Aorta (tissue), 5 donors: ENCODE measurements at regions not wholly inside any gene's neighbourhood (a gene's known extent, or its start where the extent isn't known, plus 50 kb on each side); places are given as distances from the start of the nearest gene placed in this dataset.
"Not testable (repeated sequence)": the region's sequence is repeated elsewhere in the genome, so short reads cannot be mapped to it uniquely, and the experiment has no call there.

ENCODE experiments used
- ATAC-seq: fragments of 200-7000 bp; cut with Tn5 transposase; one replicate; pipeline ENCODE4 v1.9.1; 2022; ENCODE audit warnings: moderate library complexity; ENCODE audit not compliant: low FRiP score
- DNase-seq, 2 donors: peaks; one replicate each; pipeline ENCODE4 v3.0.0-alpha.2; 2020
- H3K27ac ChIP-seq, 2 donors: one replicate each; pipeline ENCODE4 v1.5.1; 2013; ENCODE audit warnings: low read length in 2 of 2, mild to moderate bottlenecking in 2 of 2, moderate library complexity in 2 of 2, control low read depth in 1 of 2, inconsistent platforms in 1 of 2, low read depth in 1 of 2
- H3K27me3 ChIP-seq, 2 donors: one replicate each; pipeline ENCODE4 v1.6.1; 2013; ENCODE audit warnings: control low read depth in 1 of 2, low read length in 1 of 2, mild to moderate bottlenecking in 1 of 2, moderate library complexity in 1 of 2; ENCODE audit not compliant: insufficient read depth in 2 of 2, control insufficient read depth in 1 of 2
- H3K36me3 ChIP-seq, 2 donors: one replicate each; pipeline ENCODE4 v1.6.1; 2013; ENCODE audit warnings: control low read depth in 1 of 2, low read length in 1 of 2, mild to moderate bottlenecking in 1 of 2; ENCODE audit not compliant: insufficient read depth in 2 of 2, control insufficient read depth in 1 of 2
- H3K4me1 ChIP-seq, 2 donors: one replicate each; pipeline ENCODE4 v1.6.1; 2013; ENCODE audit warnings: low read length in 2 of 2, control low read depth in 1 of 2, mild to moderate bottlenecking in 1 of 2, moderate library complexity in 1 of 2; ENCODE audit not compliant: insufficient read depth in 2 of 2, control insufficient read depth in 1 of 2
- H3K4me3 ChIP-seq, 2 donors: one replicate each; pipeline ENCODE4 v1.5.1; 2013; ENCODE audit warnings: low read length in 2 of 2, control low read depth in 1 of 2, mild to moderate bottlenecking in 1 of 2
- H3K9me3 ChIP-seq: one replicate; pipeline ENCODE4 v1.6.1; 2013; ENCODE audit warnings: mild to moderate bottlenecking, low read length; ENCODE audit not compliant: control insufficient read depth
- WGBS, 2 donors: extraction: QIAGEN DNeasy Blood & Tissue Kit; methylation state at CpG; one replicate each; pipeline ENCODE4 v1.1.7; 2013; 5-methylcytosine and 5-hydroxymethylcytosine counted together
- intact Hi-C, 2 donors: fragments of 100-400 bp; cut with DNase I; formaldehyde crosslinking; loops; one replicate each; pipeline versions ENCODE4 v1.14.2 to v1.15.0; 2022
- donor health status: healthy with polysubstance abuse.
- donor health status: Bipolar disorder and iron deficiency.
- donor health status: DM: no; HTN: no; CAD: no.
- donor health status: DM: no; HTN: no; CAD: no.
- donor health status: DM: yes; HTN: yes; CAD: no.

GRCh38 chr6:3918469-3918868 is 69.3 kb downstream of the FAM50B start:
- Histone ChIP-seq H3K9me3 (no peaks in the 10 kb centered on the region), H3K36me3 (no peaks in the 10 kb centered on the region), H3K27me3 (no peaks in the 10 kb centered on the region), H3K4me1 (peaks cover 0 to 3% of the 10 kb centered on the region in 2 donors), H3K27ac (no peak overlapping the region), H3K4me3 (no peak overlapping the region)
- WGBS, 2 donors: 95 to 98% methylated on average over 5 of the region's 5 CpGs
- intact Hi-C loops: no loop called here
- no peak for ATAC-seq
- DNase-seq: no peak

DNA sequence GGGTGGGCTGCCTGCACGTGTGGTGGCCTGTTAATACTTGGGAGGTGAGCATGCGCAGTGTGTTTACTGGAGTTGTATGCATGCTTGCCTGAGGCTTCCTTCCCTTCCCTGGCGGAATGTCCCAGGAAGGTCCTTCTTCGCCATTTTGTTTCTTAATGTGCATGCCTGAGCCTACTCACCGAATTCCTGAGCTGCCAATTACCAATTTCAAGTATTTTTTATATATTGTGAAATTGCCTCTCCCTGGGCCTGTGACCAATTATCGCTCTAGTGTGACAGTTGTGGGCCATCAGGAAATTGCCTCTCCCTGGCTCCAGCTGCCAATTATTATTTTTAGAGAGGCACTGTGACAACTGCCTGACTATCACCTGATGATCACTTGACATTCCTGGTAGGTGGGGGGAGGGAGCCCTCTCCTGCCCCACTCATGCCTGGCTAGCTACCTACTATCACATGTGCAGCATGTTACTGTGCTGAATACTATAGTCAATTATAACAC is 70.0 kb downstream of the FAM50B start:
- H3K9me3 ChIP-seq: no peaks in the 10 kb centered on the region
- peaks cover 0 to under 1% of the 10 kb centered on the region in 2 donors for H3K4me1 ChIP-seq
- no peaks in the 10 kb centered on the region for H3K36me3 ChIP-seq
- DNase-seq: no peak
- H3K27me3 ChIP-seq: no peaks in the 10 kb centered on the region
- intact Hi-C loops: no loop called here
- ATAC-seq: no peak
- WGBS, 2 donors: 96 to 99% methylated on average over 6 of the region's 6 CpGs
- H3K4me3 ChIP-seq: no peak overlapping the region
- H3K27ac ChIP-seq: no peak overlapping the region

DNA sequence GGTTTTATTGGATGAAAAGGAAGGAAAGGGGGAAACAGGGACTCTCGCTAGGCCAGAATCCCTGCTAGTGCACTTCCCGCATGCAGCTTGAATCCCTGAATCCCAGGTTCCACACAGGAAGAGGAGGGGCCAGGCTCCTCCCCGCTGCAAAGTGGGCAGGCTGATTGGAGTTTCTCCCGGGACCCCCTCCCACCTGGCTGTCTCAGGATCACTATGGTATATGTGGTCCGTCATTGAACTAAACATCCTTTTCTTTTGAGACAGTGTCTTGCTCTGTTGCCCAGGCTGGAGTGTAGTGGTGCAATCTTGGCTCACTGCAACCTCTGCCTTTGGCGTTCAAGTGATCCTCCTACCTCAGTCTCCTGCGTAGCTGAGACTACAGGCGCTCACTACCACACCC is 70.7 kb downstream of the FAM50B start:
- WGBS, 2 donors: 95 to 96% methylated on average over 8 of the region's 8 CpGs
- DNase-seq: no peak
- ATAC-seq: no peak
- no peaks in the 10 kb centered on the region for H3K27me3 ChIP-seq
- intact Hi-C loops: no loop called here
- no peaks in the 10 kb centered on the region for H3K36me3 ChIP-seq
- H3K27ac ChIP-seq: no peak overlapping the region
- H3K4me1 ChIP-seq: no peaks in the 10 kb centered on the region
- H3K4me3 ChIP-seq: no peak overlapping the region
- no peaks in the 10 kb centered on the region for H3K9me3 ChIP-seq

DNA sequence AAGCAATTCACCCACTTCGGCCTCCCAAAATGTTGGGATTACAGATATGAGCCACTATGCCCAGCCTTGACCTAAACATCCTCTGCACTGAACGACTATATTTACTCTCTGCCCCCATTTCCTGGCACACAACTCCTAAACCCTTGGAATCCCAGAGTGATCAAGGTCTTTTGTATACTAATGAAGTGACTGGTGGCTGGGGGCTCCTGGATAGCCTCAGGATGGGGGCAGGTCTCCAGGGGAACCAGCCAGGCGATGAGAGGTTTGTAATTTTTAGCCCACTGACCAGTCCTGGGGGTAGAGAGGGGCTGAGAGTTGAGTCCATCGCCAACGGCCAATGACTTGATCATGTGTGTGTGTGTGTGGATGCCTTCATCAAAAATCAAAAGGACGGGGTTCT is 71.1 kb downstream of the FAM50B start:
- intact Hi-C loops: no loop called here
- no peaks in the 10 kb centered on the region for H3K4me1 ChIP-seq
- no peaks in the 10 kb centered on the region for H3K27me3 ChIP-seq
- no peak overlapping the region for H3K27ac ChIP-seq
- no peaks in the 10 kb centered on the region for H3K36me3 ChIP-seq
- no peak overlapping the region for H3K4me3 ChIP-seq
- ATAC-seq: no peak
- 87 to 91% methylated on average over 6 of the region's 6 CpGs for WGBS, 2 donors
- H3K9me3 ChIP-seq: no peaks in the 10 kb centered on the region
- DNase-seq: no peak

DNA sequence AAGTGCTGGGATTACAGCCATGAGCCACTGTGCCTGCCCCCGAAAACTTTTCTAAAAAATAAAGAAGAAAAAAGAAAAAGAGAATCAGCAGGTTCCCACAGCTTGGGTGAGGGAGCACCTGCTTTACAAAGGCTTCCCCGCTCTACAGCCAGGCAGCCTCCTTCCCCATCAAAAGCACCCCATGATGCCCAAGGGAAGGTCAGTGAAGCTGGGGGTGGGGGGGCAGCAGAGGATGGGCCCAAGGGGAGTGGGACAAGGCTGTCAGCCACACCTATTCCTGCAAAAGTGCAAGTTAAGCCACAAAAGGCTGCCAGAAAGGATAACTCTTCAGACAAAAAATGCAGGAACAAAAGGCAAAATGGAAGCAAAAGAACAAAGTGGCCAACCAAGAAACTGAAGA is 72.5 kb downstream of the FAM50B start:
- DNase-seq (no peak), ATAC-seq (no peak)
- H3K27me3 ChIP-seq: no peaks in the 10 kb centered on the region
- H3K4me3 ChIP-seq: no peak overlapping the region
- H3K4me1 ChIP-seq: no peaks in the 10 kb centered on the region
- no peak overlapping the region for H3K27ac ChIP-seq
- H3K9me3 ChIP-seq: no peaks in the 10 kb centered on the region
- H3K36me3 ChIP-seq: no peaks in the 10 kb centered on the region
- 96 to 97% methylated on average over 2 of the region's 2 CpGs for WGBS, 2 donors
- intact Hi-C loops: no loop called here

DNA sequence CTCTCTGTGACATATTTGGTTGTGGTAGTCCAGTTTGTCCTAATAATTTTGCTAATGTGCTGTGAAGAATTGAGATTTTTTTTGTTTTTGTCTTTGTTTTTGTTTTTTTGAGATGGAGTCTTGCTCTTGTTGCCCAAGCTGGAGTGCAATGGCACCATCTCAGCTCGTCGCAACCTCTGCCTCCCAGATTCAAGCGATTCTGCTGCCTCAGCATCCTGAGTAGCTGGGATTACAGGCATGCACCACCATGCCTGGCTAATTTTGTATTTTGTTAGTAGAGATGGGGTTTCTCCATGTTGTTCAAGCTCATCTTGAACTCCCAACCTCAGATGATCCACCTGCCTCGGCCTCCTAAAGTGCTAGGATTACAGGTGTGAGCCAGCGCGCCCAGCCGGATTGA is 73.4 kb downstream of the FAM50B start:
- H3K36me3 ChIP-seq, H3K4me3 ChIP-seq, DNase-seq, H3K27me3 ChIP-seq, H3K4me1 ChIP-seq, intact Hi-C loops, H3K27ac ChIP-seq, H3K9me3 ChIP-seq, ATAC-seq: not testable (repeated sequence)
- 97% methylated on average over 7 of the region's 7 CpGs for WGBS, 2 donors

GRCh38 chr6:3925223-3926149 is 76.3 kb downstream of the FAM50B start:
- H3K27ac ChIP-seq, intact Hi-C loops, H3K4me3 ChIP-seq, H3K27me3 ChIP-seq, H3K4me1 ChIP-seq, H3K36me3 ChIP-seq, H3K9me3 ChIP-seq, DNase-seq: not testable (repeated sequence)
- WGBS, 2 donors: 80 to 90% methylated on average over 21 to 23 of the region's 23 CpGs
- peak; percentile 55 for ATAC-seq

DNA sequence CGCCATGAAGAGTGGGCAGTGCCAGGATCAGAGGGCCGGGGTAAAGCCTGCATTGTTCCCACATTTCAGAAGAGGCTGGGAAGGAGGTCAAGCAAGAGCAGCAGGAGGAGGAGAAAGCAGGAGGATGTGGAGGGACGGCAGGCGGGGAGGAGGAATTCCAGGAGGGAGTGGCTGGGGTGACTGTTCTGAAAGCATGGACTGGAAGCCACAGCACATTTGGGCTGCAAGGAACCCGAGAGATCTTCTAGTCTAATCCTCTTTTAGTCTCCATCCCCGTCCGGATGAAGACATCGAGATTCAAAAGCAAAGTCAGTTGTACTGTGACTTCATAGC is 76.9 kb downstream of the FAM50B start:
- Histone ChIP-seq H3K27me3 (no peaks in the 10 kb centered on the region), H3K36me3 (no peaks in the 10 kb centered on the region), H3K4me3 (no peak overlapping the region), H3K4me1 (no peaks in the 10 kb centered on the region), H3K27ac (no peak overlapping the region), H3K9me3 (no peaks in the 10 kb centered on the region)
- 51 to 66% methylated on average over 8 of the region's 8 CpGs for WGBS, 2 donors
- no peak for ATAC-seq
- intact Hi-C loops: no loop called here
- no peak for DNase-seq

GRCh38 chr6:3928111-3928510 is 78.9 kb downstream of the FAM50B start:
- Histone ChIP-seq H3K4me1 (no peaks in the 10 kb centered on the region), H3K4me3 (no peak overlapping the region), H3K27ac (no peak overlapping the region), H3K27me3 (no peaks in the 10 kb centered on the region), H3K9me3 (no peaks in the 10 kb centered on the region), H3K36me3 (no peaks in the 10 kb centered on the region)
- 32 to 39% methylated on average over 5 of the region's 5 CpGs for WGBS, 2 donors
- DNase-seq: no peak
- intact Hi-C loops: no loop called here
- no peak for ATAC-seq
